ENCODE measurements at regions not wholly inside any gene's neighbourhood (a gene's known extent, or its start where the extent isn't known, plus 50 kb on each side); places are given as distances from the start of the nearest gene placed in this dataset.

DNA sequence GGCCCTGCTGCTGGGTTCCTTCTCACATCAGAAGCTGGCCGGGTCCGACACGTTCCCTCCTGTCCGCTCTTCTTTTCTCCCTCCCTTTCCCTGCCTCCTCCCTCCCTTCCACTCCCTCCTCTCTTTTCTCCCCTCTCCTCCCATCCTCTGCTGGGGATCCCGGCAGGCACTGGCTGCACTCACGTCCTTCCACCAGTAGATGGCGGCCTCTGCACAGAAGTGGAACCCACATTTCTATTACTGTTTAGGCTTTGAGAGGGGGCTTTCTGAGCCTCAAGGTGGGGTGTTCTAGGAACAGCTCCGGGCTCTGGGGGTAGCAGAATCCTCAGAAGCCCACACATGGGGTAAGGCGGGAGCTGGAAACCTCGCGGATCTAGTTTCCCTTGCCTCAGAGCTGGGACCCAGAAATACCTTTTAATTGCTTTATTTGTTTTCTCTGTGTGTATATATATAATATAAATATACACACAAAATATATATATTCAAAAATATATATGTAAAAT lies 294.2 kb downstream of the ZNF536 start:
- DNase-seq (ENCODE audit: low read depth in 2 of 2): peak in 1 of 2 donors; percentile 11

DNA sequence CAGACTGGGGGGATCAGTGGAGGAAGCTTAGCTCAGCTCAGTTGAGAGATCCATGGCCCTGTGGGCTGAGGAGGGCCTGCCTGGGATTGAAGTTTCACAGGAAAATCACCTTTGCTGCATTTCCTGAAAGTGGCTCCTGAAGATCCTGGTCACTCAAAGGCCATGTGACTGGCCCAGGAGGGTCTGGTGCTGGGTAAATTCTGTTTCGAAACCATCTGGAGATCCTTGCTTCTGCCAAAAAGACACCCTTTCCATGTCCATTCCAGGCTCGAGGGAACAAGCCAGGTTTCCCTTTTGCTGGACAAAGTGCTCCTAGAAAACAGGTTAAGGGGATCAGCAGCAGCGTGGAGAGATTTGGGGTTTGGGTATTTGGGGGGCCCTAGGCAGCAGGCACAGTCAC lies 293.3 kb downstream of the ZNF536 start:
- DNase-seq (ENCODE audit: low read depth in 2 of 2): no peak

DNA sequence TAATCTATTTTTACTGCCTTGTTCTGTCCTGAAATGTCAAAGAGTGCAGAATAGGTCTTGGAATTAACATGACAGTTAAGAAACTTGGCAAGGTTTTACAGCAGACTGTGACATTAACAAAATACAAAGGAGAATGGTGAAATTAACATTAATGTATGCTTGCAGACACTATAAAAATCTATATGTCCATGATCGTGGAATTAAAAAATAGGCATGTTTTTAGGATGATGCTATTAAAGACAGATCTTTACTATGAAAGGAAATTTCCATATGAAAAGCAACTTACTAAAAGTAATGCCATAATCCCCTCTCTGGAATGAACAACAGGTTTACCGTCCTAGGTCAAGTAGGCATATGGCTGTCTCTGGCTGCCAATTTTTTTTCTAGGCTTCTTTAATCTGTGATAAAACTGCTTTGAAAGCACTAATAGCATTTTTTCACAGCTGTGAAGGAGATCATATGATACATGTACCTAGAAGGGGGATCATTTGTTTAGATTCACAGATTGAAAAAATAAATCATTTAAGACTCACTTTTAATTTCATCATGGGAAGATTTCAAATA lies 291.5 kb downstream of the ZNF536 start:
- no peak for DNase-seq (ENCODE audit: low read depth in 2 of 2)

DNA sequence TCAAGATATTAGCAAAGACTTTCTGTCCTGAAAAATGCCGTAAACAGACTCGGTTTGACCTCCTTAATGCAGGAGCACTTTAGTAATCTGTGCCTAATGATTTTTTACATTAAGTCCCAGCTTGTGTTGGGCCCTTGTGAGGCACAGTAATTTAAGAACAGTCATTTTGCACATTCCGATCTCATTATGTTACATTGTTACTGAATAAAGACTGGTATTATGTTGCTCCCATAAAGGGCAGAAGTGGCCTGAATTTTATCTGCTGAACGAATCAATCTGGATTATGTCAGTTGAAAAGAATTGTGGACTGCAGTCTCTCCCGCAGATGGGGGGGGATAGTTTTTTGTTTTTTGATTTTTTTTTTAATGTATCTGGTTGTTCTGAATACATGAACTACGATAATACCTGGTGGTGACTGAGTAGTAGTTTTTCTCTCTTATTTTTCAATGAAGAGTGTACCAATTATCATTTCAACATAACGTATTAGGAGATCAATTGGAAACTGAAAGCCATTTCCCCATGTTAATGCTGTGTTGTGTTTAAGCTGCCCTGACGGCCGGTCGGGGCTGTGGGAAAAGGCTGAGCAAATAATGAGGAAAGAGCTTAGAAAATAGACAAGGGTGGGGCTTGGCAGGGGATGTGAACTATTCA lies 290.2 kb downstream of the ZNF536 start:
- DNase-seq (ENCODE audit: low read depth in 2 of 2): no peak

DNA sequence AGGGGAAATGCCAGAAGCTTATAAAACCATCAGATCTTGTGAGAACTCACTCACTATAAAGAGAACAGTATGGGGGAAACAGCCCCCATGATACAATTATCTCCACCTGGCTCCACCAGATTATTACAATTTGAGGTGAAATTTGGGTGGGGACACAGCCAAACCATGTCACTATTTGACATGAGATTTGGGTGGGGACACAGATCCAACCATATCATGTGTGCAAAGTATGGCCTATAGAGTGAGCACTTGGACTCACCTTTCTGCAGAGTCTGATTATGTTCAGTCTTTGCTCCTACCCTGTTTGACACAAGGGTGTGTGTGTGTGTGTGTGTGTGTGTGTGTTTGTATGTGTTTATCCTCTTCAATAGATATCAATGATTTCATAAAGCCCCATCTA lies 287.5 kb downstream of the ZNF536 start:
- DNase-seq (ENCODE audit: low read depth in 2 of 2): no peak

DNA sequence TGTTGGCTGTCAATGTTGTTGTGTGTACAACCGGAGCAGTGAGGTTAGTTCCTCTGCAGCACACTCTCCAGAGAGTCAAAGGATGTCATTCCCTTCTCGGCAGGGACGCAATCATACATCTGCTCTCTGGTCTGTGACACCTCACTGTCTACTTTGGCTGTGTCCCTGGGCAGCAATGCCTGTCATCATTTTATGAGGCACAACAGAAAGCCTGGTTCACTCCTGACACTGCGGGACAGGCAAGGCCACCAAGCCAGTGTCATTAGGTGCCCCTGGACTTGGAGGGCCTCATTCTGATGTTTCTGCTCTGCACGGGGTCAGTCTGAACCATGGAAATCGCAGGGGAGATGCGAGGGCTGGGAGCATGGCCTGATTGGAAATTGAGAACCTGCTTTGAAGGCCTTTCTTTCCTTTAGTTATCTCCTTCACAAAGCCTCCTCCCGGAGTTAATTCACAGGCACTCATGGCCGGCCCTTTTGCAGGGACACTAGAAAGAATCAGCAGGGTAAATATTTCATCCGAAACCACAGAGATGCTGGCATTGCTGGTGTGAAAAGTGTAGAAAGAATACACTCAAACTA lies 284.4 kb downstream of the ZNF536 start:
- DNase-seq (ENCODE audit: low read depth in 2 of 2): no peak

DNA sequence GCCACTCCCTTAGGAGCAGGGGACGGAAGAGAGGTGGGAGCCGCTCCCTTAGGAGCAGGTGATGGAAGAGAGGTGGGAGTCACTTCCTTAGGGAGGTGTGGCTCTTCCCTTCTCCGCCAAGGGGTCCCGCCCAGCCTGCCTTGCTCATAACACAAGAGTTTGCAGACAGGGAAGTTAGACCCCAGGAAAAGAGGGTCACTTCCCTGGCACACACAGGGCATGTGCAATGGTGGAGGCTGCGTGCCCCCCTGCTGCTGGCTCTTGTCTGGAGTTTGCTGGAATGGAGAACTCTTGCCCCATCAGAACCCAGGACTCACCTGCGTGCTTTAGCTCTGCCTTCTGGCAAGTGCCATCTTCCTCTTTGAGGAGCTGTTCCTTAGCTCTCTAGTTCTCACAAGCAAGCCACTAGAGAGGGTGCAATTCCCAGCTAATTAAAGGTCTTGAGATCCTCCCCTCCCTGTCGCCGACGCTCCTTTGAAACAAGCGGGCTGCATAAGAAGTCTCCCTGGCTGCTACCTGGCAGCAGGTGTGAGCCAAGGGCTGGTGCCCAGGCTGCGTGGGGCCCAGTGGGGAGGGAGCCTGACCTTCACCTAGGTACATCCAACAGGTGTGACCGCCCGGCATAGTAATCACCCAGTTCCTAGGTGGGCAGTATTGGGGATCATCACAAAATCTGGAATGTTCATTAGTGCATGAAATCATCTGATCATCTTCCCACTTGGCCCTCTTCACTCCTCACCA lies 281.6 kb downstream of the ZNF536 start:
- no peak for DNase-seq (ENCODE audit: low read depth in 2 of 2)

DNA sequence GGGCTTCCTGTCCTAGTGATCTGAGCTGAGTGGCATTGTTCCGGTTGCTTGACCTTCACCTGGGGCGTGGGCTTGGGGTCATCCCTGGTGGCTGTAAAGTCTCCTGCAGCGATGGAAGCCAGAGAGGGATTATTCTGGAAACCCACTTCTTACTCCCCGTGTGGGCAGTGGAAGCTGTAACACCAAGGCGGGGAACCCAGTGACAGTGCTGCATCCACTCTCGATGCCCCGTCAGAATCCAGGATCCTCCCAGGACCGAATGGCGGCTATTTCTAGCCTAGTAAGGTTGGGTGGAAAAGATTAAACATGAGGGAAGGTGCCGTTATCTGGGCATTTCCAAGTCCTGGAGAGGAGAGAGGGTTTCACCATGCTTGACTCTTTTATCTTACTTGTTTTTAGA lies 280.6 kb downstream of the ZNF536 start:
- DNase-seq (ENCODE audit: low read depth in 2 of 2): no peak

DNA sequence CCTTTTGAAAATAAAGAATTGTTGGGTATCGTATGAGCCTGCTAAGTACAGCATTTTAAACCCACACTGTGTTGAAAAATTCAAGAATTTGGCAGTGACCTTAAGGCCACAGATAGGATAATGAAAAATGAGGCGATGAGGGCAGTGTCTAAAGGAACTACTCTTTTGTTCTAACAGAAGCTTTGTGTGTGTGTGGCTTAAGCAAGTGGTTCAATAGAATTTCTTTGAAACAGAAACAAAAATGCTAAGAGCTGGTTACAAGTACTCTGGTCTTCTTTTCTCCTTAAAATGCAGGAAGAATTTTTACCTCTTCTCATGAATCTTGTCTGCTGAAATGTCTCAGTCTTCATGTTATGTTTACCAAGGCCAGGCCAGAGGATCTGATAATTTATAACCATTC lies 279.5 kb downstream of the ZNF536 start:
- DNase-seq (ENCODE audit: low read depth in 2 of 2): no peak

DNA sequence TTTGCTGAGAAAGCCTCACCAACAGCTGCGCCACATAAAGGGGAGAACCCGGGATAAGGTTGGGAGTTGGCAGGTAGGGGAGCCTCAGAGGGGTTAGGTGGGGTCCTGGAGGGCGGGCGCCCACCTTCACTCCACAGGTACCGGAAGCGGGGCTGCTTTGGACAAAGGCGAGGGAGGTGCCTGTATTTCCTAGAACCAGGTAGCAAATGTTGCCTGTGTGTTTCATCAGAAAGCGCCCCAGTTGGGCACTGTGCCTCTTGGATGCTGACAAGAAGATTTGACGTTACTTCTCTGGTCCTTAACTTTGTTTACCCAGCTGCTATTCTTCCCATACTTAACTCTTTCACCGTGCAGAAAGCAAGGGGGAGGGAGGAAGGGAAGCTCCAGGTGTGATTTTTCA lies 278.9 kb downstream of the ZNF536 start:
- DNase-seq (ENCODE audit: low read depth in 2 of 2): no peak

DNA sequence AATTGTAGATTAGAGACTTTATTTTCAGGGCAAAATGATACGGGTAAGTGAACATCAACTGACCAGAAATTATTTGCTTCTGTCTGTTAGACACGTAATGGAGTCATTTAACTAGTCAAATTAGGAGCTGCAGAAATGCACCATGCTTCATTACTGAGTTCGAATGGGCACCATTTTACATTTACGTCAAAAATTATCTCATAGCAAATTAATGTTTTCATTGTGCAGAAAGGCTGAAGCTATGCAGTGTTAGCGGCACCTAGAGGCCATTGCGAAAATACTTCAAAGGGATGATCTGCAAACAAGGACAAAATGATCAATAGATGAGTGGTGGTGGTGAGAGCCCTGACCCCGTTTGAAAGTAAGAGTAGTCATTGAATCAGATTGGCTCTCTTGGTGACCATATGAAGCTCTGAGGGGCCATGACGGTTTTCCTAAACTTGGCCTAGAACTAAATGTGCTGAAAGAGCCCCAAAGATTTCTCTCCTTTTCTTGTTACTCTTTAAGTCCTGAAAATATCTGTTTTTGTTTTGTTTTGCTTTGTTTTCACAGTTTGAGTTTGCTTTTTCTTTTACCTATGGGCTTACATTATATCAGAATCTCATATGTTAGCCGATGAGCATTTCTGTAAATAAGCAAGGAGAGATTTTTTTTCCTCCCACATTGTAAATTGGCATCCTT lies 277.9 kb downstream of the ZNF536 start:
- no peak for DNase-seq (ENCODE audit: low read depth in 2 of 2)

DNA sequence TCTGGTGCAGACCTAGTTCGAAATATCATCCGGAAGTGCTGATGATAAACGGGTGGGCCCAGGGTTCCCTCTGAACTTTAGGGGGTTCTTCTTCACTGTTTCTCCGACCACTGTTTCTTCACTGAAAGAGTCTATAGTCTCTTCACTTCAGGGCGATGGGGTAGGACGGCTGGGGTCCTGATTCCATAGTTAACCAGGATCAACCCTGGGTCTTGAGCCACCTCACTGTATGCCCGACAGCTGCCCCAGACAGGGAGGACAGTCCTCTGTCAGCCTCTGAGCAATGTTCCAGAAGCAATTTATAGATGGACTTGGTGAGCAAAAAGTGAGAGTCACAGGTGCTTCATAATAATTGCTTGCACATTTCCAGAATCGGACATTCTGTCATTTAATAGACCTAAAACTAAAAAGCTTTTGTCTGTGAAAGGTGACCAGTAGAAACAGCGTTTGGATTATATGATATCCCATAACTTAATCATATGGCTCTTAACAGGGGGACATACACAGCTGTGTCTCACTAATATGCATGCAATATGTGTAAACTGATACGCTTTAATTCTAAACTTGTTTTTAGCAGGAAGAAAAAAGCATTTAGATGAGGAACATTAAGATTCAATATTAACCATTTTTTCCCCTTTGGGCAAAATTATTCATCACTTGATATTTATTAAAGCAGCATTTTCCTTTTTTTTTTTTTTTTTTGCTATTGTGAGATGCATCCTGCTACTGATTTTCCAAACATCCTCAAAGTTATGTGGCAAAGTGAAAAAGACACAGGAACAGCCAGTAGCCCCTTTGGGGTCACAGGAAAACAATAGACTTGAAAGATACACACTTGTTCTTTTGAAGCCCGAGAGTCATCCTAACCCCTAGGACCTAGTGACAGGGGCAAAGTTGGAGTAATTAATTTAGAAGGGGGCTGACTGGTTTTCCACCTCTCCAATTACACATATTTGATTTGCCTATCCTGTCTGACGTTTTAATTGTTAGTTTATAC lies 277.0 kb downstream of the ZNF536 start:
- no peak for DNase-seq (ENCODE audit: low read depth in 2 of 2)

DNA sequence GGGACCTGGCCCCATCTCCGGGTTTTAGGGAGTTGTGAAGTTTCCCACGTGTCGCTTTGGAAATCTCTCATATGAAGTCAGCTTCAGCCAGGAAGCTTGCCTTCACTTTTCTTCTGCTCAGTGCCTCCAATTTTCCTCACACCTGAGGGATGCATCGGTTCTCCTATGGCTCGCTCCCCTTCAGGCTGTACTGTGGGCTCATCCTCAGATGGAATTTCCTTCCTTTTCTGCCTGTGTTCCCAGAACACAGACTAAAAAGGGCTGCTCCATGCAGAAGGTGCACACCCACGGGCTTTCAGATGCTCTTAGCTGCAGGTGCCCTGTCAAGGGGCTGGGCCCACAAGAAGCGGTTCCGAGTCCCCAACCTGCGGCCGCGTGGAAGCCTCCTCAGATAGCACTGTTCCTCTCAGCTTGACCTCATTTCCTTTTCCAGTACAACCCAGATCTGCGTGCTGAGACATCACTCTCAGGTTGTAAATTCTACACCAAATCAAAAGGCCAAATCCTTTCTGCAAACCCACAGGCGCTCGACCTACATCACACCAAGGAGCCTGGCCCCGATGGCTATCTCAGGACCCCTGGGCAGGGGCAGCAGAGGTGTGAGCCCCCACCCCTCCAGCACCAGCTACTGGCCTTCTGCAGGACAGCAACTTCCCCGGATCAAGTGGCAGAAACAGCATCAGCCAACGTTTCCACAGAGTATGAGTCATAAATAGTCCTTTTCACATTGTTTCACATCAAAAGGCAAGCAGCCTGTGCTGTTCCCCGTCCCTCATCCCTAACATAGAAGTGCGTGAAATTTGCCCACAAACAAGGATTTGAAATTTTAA lies 275.9 kb downstream of the ZNF536 start:
- DNase-seq (ENCODE audit: low read depth in 2 of 2): no peak

DNA sequence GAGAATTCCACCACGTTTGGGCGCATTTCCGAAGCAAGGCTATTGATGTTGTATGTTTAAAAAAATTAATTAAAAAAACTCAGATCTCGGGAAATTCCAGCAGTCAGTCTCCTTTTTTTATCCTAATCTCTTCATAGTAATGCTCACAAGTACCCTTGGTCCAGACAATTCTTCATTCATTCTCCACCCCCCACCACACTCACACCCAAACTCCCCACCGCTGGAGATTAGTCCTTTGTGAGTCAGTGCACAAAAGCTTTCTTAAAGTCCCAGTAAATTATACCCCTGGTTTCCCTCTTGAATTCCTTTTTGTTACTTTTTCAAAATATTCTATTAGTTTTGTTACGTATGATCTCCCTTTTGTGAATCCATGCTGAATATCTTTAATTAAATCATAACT lies 274.6 kb downstream of the ZNF536 start:
- DNase-seq (ENCODE audit: low read depth in 2 of 2): no peak

DNA sequence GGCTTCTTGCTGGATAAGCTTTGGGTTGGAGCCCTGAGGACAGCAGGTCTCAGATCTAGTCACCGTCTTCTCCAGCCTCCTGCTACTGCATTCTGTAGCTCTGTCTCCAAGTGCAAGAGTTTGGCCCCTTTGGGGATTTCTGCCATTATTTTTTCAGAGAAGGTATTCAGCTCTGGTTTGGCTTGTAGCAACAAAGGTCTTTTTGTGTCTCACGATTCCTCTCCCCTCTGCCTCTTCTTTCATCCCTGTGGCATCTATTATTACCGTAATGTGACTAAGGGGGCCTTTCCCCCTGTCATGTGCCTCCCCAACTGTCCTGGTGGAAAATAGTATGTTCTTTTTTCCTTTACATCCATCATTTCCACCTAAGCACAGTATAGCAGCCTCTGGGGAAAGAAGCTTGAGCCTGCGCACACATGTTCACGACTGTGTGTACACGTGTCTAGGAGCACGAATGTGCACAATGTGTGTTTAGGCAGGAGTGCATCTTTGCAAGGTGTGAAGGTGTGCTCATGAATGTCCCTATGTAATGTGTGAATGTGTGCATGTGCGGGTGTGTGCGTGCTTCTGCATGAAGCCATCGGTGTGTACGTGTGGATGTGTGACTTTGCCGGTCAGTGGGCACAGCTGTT lies 273.9 kb downstream of the ZNF536 start:
- DNase-seq (ENCODE audit: low read depth in 2 of 2): no peak

DNA sequence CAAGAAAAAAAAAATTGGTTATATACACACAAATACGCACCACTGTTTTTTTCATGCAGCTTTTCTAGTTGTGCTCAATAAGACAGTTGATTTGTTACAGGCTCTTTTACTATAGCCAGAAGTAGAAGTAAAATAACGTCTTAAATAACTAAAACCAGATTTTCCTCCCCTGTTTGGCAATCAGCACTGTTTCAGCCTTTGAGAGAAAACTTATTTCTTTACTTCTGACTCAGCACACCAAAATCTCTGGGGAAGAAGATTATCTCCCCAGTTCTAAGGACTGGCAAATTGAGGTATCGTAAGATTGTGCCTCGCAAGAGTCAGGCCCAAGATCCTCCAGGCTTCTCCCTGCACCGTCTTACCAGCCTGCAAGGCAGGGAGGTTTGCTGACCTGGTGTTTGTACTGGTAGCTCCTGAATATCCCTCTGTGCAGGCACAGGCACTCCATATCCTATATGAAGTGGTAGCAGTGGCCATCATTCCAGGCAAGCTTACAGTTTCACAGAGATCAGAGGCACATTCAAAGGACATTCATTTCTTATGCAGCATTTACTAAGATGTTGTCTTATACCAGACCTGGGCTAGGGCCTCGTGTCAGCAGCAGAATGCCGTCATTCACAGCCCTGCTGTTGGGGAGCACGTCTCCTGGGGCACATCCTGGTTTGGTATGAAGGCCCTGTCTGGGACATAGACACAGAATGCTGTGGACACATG lies 268.2 kb downstream of the ZNF536 start:
- DNase-seq (ENCODE audit: low read depth in 2 of 2): no peak

DNA sequence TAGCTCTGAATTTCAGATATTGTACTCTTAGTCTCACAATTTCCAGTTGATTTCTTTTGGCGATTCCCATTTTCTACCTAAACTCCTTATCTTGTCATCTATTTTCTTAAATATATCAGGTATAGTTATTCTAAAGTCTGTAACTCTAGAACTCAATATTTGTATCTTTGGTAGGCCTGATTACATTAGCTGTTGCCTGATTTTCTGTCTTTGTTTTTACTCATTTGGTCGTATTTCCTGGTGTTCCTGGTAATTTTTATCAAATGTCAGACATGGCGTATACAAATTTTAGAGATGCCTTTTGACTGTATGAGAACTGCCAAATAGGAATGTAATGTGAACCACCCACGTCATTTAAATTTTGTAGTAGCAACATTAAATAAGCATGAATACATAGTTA lies 266.7 kb downstream of the ZNF536 start:
- no peak for DNase-seq (ENCODE audit: low read depth in 2 of 2)

DNA sequence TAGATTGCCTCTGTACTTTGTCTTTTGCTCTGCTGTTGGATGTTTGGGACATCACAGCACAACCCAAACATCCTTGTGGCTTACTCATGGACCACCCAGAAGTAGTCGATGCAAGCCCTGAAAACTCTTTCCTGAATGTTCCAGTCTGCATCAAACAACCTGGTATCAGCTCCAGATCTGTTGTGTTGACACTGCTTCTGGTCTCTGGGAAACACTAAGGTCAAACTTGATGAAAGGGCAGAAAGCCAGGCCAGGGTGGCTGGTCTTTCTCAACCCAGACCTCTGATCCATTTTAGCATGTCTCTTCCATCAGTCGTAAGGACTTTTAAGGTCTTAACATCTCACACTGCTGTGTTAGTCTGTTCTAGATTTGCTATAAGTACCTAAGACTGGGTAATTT lies 265.7 kb downstream of the ZNF536 start:
- DNase-seq (ENCODE audit: low read depth in 2 of 2): no peak

Measured in stimulated activated CD8-positive, alpha-beta memory T cell treated with anti-CD3 and anti-CD28 coated beads, Interleukin-7, amount 100 ng/mL, for 1 hour (primary cell).